Mesendoderm (in vitro differentiated cells): ENCODE measurements at regions not wholly inside any gene's neighbourhood (a gene's known extent, or its start where the extent isn't known, plus 50 kb on each side); places are given as distances from the start of the nearest gene placed in this dataset.

ENCODE experiments used
- DNase-seq: peaks from one replicate; pipeline ENCODE4 v3.0.0; 2013
- H2AK5ac ChIP-seq: 2 replicates; pipeline ENCODE4 v1.6.1; 2013; ENCODE audit warnings: low read length, inconsistent platforms
- H2BK120ac ChIP-seq: 2 replicates; pipeline ENCODE4 v1.6.1; 2013; ENCODE audit warnings: low read depth, mild to moderate bottlenecking, low read length, moderate library complexity, mixed read lengths
- H2BK15ac ChIP-seq: replicated peaks from 2 replicates; pipeline ENCODE4 v1.6.1; 2013; ENCODE audit warnings: low read depth, mild to moderate bottlenecking, moderate library complexity
- H2BK5ac ChIP-seq: 2 replicates; pipeline ENCODE4 v1.6.1; 2013; ENCODE audit warnings: low read length, inconsistent platforms
- H3K18ac ChIP-seq: 2 replicates; pipeline ENCODE4 v1.6.1; 2013; ENCODE audit warnings: mild to moderate bottlenecking, low read length, mixed read lengths
- H3K23ac ChIP-seq: one replicate; pipeline ENCODE4 v1.6.1; 2013; ENCODE audit warnings: low read length
- H3K27ac ChIP-seq: 2 replicates; pipeline ENCODE4 v1.5.1; 2013; ENCODE audit warnings: low read depth, mild to moderate bottlenecking, inconsistent platforms, low read length, moderate library complexity
- H3K27me3 ChIP-seq: 2 replicates; pipeline ENCODE4 v1.6.1; 2013; ENCODE audit warnings: low read length, control low read depth, mild to moderate bottlenecking, inconsistent platforms; ENCODE audit not compliant: insufficient read depth, poor library complexity
- H3K36me3 ChIP-seq: 2 replicates; pipeline ENCODE4 v1.6.1; 2013; ENCODE audit warnings: low read length, inconsistent platforms; ENCODE audit not compliant: control insufficient read depth, insufficient read depth
- H3K4ac ChIP-seq: one replicate; pipeline ENCODE4 v1.6.1; 2013; ENCODE audit warnings: low read depth, mild to moderate bottlenecking, low read length, moderate library complexity
- H3K4me1 ChIP-seq: 2 replicates; pipeline ENCODE4 v1.6.1; 2013; ENCODE audit warnings: low read depth, low read length, inconsistent platforms; ENCODE audit not compliant: control insufficient read depth
- H3K4me2 ChIP-seq: 2 replicates; pipeline ENCODE4 v1.6.1; 2013; ENCODE audit warnings: low read length
- H3K4me3 ChIP-seq: 2 replicates; pipeline ENCODE4 v1.5.1; 2013; ENCODE audit warnings: mild to moderate bottlenecking, low read length
- H3K56ac ChIP-seq: one replicate; pipeline ENCODE4 v1.6.1; 2013; ENCODE audit warnings: low read length
- H3K79me1 ChIP-seq: 2 replicates; pipeline ENCODE4 v1.6.1; 2013; ENCODE audit warnings: low read length, inconsistent platforms
- H3K79me2 ChIP-seq: 2 replicates; pipeline ENCODE4 v1.6.1; 2013; ENCODE audit warnings: mild to moderate bottlenecking, low read length; ENCODE audit not compliant: control insufficient read depth, insufficient read depth
- H3K9ac ChIP-seq: 2 replicates; pipeline ENCODE4 v1.6.1; 2013; ENCODE audit warnings: low read length, inconsistent platforms
- H4K5ac ChIP-seq: one replicate; pipeline ENCODE4 v1.6.1; 2013; ENCODE audit warnings: low read length
- H4K8ac ChIP-seq: one replicate; pipeline ENCODE4 v1.6.1; 2013; ENCODE audit warnings: low read depth, mild to moderate bottlenecking, control low read depth, low read length, moderate library complexity
- WGBS: extraction: QIAGEN DNeasy Blood & Tissue Kit; methylation state at CpG from one replicate; pipeline ENCODE4 v1.1.7; 2013; ENCODE audit warnings: low lambda C conversion rate, missing lambda C conversion rate; ENCODE audit not compliant: insufficient coverage; ENCODE audit errors: extremely low coverage; 5-methylcytosine and 5-hydroxymethylcytosine counted together

GRCh38 chr7:156031679-156032478, 219.6 kb upstream of the SHH start:
- Histone ChIP-seq H2BK15ac (no peak overlapping the region), H3K18ac (no peak overlapping the region), H3K36me3 (no peaks in the 10 kb centered on the region), H3K79me2 (no peaks in the 10 kb centered on the region), H4K8ac (no peak overlapping the region), H3K27ac (no peak overlapping the region), H3K56ac (no peak overlapping the region), H2BK5ac (no peak overlapping the region), H3K4me1 (no peaks in the 10 kb centered on the region), H3K79me1 (no peaks in the 10 kb centered on the region), H3K4me2 (no peak overlapping the region), H3K4ac (no peak overlapping the region), H3K23ac (no peak overlapping the region), H2AK5ac (no peak overlapping the region), H3K4me3 (no peak overlapping the region), H4K5ac (no peak overlapping the region), H2BK120ac (no peak overlapping the region), H3K9ac (no peak overlapping the region), H3K27me3 (no peaks in the 10 kb centered on the region)
- WGBS, result no CpG with 5 or more reads among the region's 7 CpGs
- DNase-seq, result no peak

GRCh38 chr7:156029460-156030007, 217.3 kb upstream of the SHH start:
- Histone ChIP-seq H3K27me3 (no peaks in the 10 kb centered on the region), H3K4ac (no peak overlapping the region), H3K36me3 (no peaks in the 10 kb centered on the region), H2BK5ac (no peak overlapping the region), H3K4me2 (no peak overlapping the region), H3K9ac (no peak overlapping the region), H3K27ac (no peak overlapping the region), H3K56ac (no peak overlapping the region), H2BK120ac (no peak overlapping the region), H3K79me1 (no peaks in the 10 kb centered on the region), H3K79me2 (no peaks in the 10 kb centered on the region), H3K4me3 (no peak overlapping the region), H3K4me1 (no peaks in the 10 kb centered on the region), H3K23ac (no peak overlapping the region), H2BK15ac (no peak overlapping the region), H3K18ac (no peak overlapping the region), H4K5ac (no peak overlapping the region), H2AK5ac (no peak overlapping the region), H4K8ac (no peak overlapping the region)
- WGBS, result no CpG with 5 or more reads among the region's 12 CpGs
- DNase-seq, result no peak

- no peak overlapping the region for H3K27ac ChIP-seq
- H2BK120ac ChIP-seq, result no peak overlapping the region
- no peak overlapping the region for H2AK5ac ChIP-seq
- no peaks in the 10 kb centered on the region for H3K79me1 ChIP-seq
- WGBS, result no CpG with 5 or more reads among the region's 11 CpGs
- no peak for DNase-seq
- H2BK5ac ChIP-seq, result no peak overlapping the region
- no peak overlapping the region for H3K56ac ChIP-seq
- H3K4ac ChIP-seq, result no peak overlapping the region
- no peak overlapping the region for H3K18ac ChIP-seq
- H4K5ac ChIP-seq, result no peak overlapping the region
- no peaks in the 10 kb centered on the region for H3K27me3 ChIP-seq
- no peak overlapping the region for H3K4me2 ChIP-seq
- H3K23ac ChIP-seq, result no peak overlapping the region
- no peak overlapping the region for H4K8ac ChIP-seq
- no peaks in the 10 kb centered on the region for H3K36me3 ChIP-seq
- H2BK15ac ChIP-seq, result no peak overlapping the region
- no peak overlapping the region for H3K9ac ChIP-seq
- no peak overlapping the region for H3K4me3 ChIP-seq
- no peaks in the 10 kb centered on the region for H3K4me1 ChIP-seq
- H3K79me2 ChIP-seq, result no peaks in the 10 kb centered on the region
Measured at GRCh38 chr7:156028521-156028920, 216.3 kb upstream of the SHH start.

GRCh38 chr7:156027821-156028220, 215.6 kb upstream of the SHH start:
- no peak overlapping the region for H3K4me3 ChIP-seq
- H3K4me1 ChIP-seq, result no peaks in the 10 kb centered on the region
- H3K56ac ChIP-seq, result no peak overlapping the region
- H2AK5ac ChIP-seq, result no peak overlapping the region
- H3K18ac ChIP-seq, result no peak overlapping the region
- no peaks in the 10 kb centered on the region for H3K79me2 ChIP-seq
- no peak overlapping the region for H3K4ac ChIP-seq
- H2BK120ac ChIP-seq, result no peak overlapping the region
- DNase-seq, result no peak
- H3K79me1 ChIP-seq, result no peaks in the 10 kb centered on the region
- no peak overlapping the region for H4K8ac ChIP-seq
- H3K9ac ChIP-seq, result no peak overlapping the region
- no peak overlapping the region for H4K5ac ChIP-seq
- H3K27me3 ChIP-seq, result no peaks in the 10 kb centered on the region
- H3K27ac ChIP-seq, result no peak overlapping the region
- WGBS, result no CpG with 5 or more reads among the region's 6 CpGs
- H2BK15ac ChIP-seq, result no peak overlapping the region
- H3K4me2 ChIP-seq, result no peak overlapping the region
- no peaks in the 10 kb centered on the region for H3K36me3 ChIP-seq
- no peak overlapping the region for H3K23ac ChIP-seq
- no peak overlapping the region for H2BK5ac ChIP-seq

- H3K4ac ChIP-seq, result no peak overlapping the region
- no CpG with 5 or more reads among the region's 12 CpGs for WGBS
- H3K9ac ChIP-seq, result no peak overlapping the region
- H3K4me3 ChIP-seq, result no peak overlapping the region
- no peaks in the 10 kb centered on the region for H3K79me2 ChIP-seq
- H3K18ac ChIP-seq, result no peak overlapping the region
- H3K27me3 ChIP-seq, result no peaks in the 10 kb centered on the region
- H3K27ac ChIP-seq, result no peak overlapping the region
- H2AK5ac ChIP-seq, result no peak overlapping the region
- no peak overlapping the region for H2BK120ac ChIP-seq
- H2BK5ac ChIP-seq, result no peak overlapping the region
- H4K8ac ChIP-seq, result no peak overlapping the region
- H4K5ac ChIP-seq, result no peak overlapping the region
- no peak overlapping the region for H3K56ac ChIP-seq
- H3K36me3 ChIP-seq, result no peaks in the 10 kb centered on the region
- no peak for DNase-seq
- no peaks in the 10 kb centered on the region for H3K79me1 ChIP-seq
- H3K23ac ChIP-seq, result no peak overlapping the region
- H3K4me2 ChIP-seq, result no peak overlapping the region
- no peaks in the 10 kb centered on the region for H3K4me1 ChIP-seq
- H2BK15ac ChIP-seq, result no peak overlapping the region
Measured at GRCh38 chr7:156026603-156027002, 214.3 kb upstream of the SHH start.
